Body of pancreas (tissue), 4 donors: ENCODE measurements at regions not wholly inside any gene's neighbourhood (a gene's known extent, or its start where the extent isn't known, plus 50 kb on each side); places are given as distances from the start of the nearest gene placed in this dataset.

ENCODE experiments used
- CTCF ChIP-seq, 7 experiments: fragments of 450-650 bp in 4 of 7; fragments of 200-600 bp in 3 of 7; sonication (generic) in 3 of 7; IDR thresholded peaks; one replicate each; pipeline ENCODE4 v1.5.1; 2016 to 2019; ENCODE audit warnings: antibody characterized with exemption in 7 of 7
- POLR2A ChIP-seq, 3 donors: fragments of 450-650 bp; IDR thresholded peaks; one replicate each; pipeline ENCODE4 v1.6.1; 2016; ENCODE audit warnings: antibody characterized with exemption in 3 of 3, mild to moderate bottlenecking in 2 of 3

DNA sequence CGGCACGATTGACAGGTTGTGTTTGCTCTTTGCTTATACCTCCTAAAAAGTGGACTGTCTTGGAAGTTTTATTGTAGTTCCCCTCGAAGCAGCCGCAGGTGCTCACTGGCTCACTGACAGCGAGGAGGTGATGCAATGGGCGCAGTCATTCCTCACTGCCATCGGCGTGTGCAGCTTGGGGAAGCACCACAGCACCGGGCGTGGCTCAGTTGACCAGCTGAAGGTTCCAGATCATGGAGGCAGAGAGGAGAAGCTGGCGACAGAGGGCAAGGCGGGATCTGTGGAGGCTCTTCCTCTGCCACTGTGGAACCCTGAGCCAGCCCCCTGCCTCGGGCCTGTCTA lies 72.1 kb upstream of the TNRC6C start:
- TF ChIP-seq CTCF (IDR thresholded peaks at IDR 0.05), result no peak
- TF ChIP-seq POLR2A (IDR thresholded peaks at IDR 0.05), result no peak
